GM18519 (cell line): ENCODE measurements at regions not wholly inside any gene's neighbourhood (a gene's known extent, or its start where the extent isn't known, plus 50 kb on each side); places are given as distances from the start of the nearest gene placed in this dataset.

ENCODE experiments used
- ATAC-seq: cut with Tn5 transposase; IDR thresholded peaks from one replicate; pipeline ENCODE4 v1.9.1; 2021; ENCODE audit warnings: mild to moderate bottlenecking, moderate library complexity; ENCODE audit not compliant: unreplicated experiment, low FRiP score

GRCh38 chr3:72116226-72116625 lies 331.3 kb upstream of the PROK2 start:
- no peak for ATAC-seq

- no peak for ATAC-seq
Observed at GRCh38 chr3:72115307-72115706, 330.4 kb upstream of the PROK2 start.

GRCh38 chr3:72114773-72115172 lies 329.8 kb upstream of the PROK2 start:
- ATAC-seq, result no peak

- ATAC-seq, result no peak
Observed at GRCh38 chr3:72113964-72114363, 329.0 kb upstream of the PROK2 start.

DNA sequence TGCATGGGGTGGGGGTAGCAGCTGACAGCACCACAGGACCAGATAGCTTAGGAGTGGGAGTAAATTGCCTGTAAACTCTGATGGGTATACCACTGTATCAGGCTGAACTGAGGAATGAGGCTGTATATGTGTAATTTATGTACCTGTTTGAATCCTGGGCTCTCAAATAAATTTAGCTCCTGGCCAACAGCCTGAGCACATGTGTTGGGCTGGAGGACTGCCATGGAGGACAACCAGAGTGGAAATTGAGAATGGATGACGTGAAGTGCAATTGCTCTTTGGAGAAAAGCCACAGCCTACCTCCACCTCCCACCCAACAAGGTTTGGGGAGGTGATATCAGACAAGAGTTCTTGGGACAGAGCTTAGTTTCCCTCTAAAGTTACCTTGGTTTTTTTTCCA lies 328.6 kb upstream of the PROK2 start:
- no peak for ATAC-seq

- no peak for ATAC-seq
Observed at GRCh38 chr3:72112435-72112834, 327.5 kb upstream of the PROK2 start.

DNA sequence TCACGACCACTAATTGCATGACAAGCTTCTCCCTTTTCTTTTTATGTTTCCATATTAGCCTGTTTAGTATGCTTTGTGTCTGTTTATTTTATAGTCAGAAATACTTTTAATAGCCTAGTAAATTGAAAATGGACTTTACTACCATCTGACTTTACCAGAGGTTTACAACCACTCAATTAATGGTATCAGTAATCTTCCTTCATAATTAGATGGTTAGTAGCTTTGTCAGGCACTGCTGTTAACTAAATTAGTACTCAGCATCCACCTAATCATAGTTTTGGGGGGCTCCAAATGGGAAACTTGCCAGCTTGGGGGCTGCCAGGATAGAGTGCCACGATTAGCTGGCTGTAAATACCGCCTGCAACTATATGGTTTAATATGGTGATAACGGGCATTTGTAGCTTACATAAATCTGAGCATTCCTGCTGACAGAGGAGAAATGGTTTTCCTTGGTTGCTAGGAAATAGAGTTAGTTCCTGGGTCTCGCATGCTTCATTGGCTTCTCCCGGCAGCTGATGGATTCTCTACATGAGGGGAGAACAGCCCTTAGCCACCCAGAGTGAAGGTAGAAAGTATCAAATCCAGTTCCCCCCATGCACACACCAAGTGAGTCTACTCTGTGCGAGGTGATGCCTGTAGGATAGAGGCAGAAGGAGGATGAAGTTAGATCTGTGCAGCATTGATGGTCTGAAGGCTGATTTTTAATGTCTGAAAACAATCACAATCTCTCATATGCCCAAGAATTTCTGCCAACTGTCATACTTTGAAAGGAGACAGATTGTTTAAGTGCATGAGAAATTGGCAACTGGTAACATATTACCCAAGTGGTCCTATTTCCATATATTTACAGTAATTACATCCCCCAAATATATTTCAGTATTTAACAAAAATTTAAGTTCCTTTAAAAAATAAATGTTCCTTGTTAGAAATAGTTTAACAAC lies 326.6 kb upstream of the PROK2 start:
- ATAC-seq, result no peak

DNA sequence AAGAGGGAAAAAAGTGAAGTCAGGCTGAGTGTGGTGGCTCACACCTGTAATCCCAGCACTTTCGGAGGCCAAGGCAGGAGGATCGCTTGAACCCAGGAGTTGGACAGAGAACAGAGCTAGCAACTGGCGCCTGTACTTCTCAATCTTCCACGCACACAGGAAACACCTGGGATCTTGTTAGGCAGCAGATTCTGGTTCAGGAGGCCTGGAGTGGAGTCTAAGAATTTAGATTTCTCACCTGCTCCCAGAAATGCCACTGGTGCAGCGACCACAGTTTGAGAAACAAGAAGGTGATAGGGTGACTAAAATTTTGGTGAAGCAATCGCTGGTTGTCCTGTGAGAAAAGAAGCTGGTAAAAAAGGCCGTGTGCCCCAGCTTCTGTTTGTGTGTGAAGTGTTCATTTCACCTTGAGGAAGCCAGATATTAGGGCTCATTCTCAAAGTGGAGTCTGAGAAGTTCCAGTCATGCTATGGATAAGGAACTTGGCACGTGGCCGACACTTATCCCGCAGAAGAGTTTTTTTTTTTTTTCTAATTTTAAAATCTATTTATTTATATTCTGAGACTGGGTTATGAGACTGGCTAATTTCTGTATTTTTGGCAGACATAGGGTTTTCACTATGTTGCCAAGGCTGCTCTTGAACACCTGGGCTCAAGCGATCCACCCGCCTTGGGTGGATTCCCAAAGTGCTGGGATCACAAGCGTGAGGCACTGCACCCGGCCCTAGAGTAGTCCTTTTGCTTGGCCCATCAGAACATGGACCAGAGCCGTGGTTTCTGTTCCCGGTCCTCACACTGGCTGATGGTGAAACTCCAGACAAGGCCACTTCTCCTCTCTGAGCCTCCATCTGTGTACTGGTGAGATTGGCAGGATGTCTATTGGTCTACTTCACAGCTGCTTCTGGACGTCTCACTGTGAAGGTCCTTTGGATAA lies 324.6 kb upstream of the PROK2 start:
- no peak for ATAC-seq

GRCh38 chr3:72105306-72105705 lies 320.4 kb upstream of the PROK2 start:
- no peak for ATAC-seq

DNA sequence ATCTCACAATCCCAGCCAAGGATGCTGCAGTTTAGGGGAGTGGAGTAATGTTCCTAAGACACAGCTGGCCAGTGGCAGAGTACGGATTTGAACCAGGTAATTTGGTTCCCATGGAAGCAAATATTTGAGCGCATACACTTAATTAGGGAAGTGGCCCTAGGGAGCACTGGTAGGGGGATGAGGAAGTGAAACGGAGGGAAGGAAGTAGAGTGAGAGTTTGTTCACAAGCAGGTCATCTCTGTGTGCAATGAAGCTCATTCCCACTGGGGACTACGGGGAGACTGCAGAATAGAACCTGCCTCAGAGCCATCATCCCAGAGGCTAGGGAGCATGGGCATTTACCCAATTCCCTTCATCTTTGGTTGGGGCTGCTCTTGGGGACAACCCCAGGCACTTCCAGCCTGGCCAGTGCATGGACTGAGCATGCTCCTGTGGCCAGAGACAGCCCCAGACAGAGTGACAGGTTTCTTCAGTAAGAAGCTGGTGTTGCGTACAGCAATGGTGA lies 317.2 kb upstream of the PROK2 start:
- ATAC-seq, result peak; percentile 55

DNA sequence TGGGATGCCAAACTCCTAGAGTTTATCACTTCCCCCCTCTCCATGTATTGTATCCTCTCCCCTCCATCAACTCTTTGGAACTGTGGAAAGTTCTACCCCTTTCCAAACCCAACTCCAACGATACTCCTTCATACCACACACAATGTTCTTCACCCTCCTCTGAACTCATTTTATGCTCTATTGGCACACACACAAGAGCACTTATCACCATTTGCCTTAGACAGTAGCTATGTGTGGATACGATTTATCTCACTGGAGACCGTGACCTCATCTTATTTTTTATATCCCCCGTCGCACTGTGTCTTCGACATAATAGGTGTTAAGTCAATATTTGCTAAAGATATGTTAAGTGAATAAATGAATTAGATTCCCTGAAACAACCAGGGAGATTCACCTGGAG lies 316.5 kb upstream of the PROK2 start:
- ATAC-seq, result no peak

- peak; percentile 41 for ATAC-seq
Observed at GRCh38 chr3:72100601-72101187, 315.7 kb upstream of the PROK2 start.

DNA sequence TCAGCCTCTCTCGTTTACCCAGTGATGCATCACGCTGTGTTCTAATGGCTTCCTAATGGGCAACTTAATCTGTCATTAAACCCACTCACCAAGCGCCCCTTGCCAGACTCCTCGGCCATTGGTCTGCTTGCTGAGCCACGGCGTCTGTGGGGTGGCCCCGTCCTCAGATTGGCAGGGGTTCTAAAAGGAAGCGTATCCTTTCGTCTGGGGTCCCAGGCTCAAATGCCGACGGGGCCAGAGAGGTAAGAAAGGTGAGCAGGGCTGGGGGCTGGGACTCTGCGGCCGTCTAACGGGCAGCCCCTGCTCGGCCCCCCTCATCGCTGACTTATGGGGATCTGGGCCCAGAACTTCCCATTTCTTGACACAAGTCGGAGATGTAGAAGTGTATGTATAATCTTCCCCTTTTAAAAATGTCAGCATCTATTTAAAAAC lies 315.1 kb upstream of the PROK2 start:
- ATAC-seq, result no peak

DNA sequence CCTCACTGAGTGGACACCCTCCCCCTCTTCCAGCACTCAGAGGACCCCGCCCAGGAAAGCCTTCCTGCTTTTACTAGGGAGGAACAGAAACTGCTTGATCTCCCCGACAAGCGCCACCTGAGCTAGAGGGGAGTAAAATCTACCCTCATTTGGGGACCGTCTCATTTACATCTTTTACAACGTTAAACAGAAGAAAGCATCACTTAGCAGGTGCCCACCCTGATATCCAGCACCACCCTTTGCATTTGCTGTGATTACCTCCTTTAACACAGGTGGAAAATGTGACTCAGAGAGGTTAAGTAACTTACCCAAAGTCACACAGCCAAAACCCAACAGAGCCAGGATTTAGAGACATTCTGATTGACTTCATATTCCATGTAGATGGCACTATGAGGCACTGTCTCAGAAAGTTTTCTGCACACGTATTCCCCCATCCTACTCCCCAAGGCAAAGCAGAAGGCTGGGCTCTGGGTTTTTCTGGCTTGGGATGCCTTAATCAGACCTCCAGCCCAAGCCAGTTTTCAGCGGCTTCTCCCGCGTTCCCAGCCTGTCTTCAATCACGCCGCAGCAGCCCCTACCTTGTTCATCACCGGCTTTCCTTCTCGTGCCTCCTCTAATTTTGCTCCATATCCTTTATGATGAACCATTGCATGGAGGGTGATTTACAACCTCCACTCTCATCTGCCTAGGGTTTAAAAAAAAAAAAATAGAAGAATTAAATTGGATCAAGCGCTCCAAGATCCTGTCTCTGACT lies 314.6 kb upstream of the PROK2 start:
- ATAC-seq, result no peak

- no peak for ATAC-seq
Observed at GRCh38 chr3:72097053-72097452, 312.1 kb upstream of the PROK2 start.

DNA sequence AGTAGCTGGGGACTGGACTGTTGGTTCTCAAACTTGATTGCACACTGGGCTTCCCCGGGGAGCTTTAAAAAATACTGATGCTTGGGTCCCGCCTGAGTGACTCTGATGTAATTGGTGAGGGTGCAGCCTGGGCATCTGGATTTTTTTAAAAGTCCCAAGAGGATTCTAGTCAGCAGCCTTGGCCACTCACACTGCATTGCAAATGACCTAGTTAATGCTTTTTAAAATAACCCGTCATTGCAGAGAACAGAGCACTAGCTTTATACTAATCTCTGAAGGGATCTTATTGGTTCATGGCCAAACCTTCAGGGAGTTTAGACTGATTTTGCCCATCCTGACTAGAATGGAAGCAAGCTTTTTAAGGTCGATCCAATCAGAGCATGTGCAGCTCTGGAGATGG lies 310.6 kb upstream of the PROK2 start:
- no peak for ATAC-seq

DNA sequence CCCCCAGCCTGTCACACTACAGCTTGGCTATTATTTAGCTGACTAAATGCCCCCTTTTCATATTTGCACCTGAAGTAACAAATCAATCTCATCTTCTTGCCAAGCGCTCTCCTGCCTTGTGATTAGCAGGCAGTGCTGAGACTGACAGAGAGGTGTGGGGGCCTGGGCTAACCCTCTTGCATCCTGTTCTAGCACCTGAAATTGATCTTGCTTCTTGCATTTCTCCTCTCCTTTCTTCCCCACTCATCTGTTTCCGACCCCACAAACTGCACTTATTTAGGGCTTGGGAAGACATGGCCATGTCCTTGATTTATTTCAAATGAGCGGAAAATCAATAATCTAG lies 309.0 kb upstream of the PROK2 start:
- no peak for ATAC-seq

- no peak for ATAC-seq
Observed at GRCh38 chr3:72093270-72093991, 308.5 kb upstream of the PROK2 start.

DNA sequence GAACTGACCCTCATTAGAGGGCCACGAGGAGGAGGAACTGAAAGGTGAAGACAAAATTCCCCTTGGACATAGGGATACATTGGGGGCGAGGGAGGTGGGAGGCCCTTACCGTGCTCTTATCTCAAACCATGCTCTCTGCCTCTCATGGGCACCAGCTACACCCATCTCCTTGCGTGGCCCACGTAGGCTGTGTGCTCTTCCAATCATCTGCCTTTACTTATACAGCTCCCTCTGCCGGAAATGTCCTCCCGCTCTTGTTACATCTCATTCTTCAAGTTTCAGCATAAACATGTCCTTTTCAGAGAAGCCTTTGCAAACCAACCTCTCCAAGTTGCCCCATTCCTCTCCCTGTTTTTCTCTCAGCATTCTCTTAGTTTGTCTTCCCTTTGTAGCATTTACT lies 307.8 kb upstream of the PROK2 start:
- ATAC-seq, result no peak
